Stomach (tissue), 8 donors: ENCODE measurements at regions not wholly inside any gene's neighbourhood (a gene's known extent, or its start where the extent isn't known, plus 50 kb on each side); places are given as distances from the start of the nearest gene placed in this dataset.

Experiments used
- DNase-seq, 2 donors: peaks; one replicate each; pipeline versions ENCODE4 v3.0.0 to v3.0.0-alpha.2; 2013 to 2019
- H3K27ac ChIP-seq, 5 donors: fragments of 200-600 bp in 4 of 5; sonication (generic) in 4 of 5; one replicate each; pipeline ENCODE4 v1.5.1; 2013 to 2019; ENCODE audit warnings: mild to moderate bottlenecking in 1 of 5, moderate library complexity in 1 of 5
- H3K27me3 ChIP-seq, 3 donors: fragments of 200-600 bp; sonication (generic); one replicate each; pipeline ENCODE4 v1.5.1; 2017 to 2019; ENCODE audit warnings: mixed run types in 1 of 3
- H3K36me3 ChIP-seq, 4 donors: fragments of 200-600 bp; sonication (generic); 1 replicate in 3 of 4; 2 replicates in 1 of 4; pipeline ENCODE4 v1.5.1; 2016 to 2019
- H3K4me1 ChIP-seq, 4 donors: fragments of 200-600 bp; sonication (generic); one replicate each; pipeline ENCODE4 v1.5.1; 2016 to 2019
- H3K4me3 ChIP-seq, 4 donors: fragments of 200-600 bp; sonication (generic) in 3 of 4; one replicate each; pipeline ENCODE4 v1.5.1; 2016 to 2019; ENCODE audit warnings: mild to moderate bottlenecking in 1 of 4
- H3K9me3 ChIP-seq, 4 donors: fragments of 200-600 bp; sonication (generic); one replicate each; pipeline ENCODE4 v1.5.1; 2016 to 2019
- EP300 ChIP-seq: sonication (generic); formaldehyde crosslinking; IDR thresholded peaks from one replicate; pipeline ENCODE4 v1.6.1; 2017; ENCODE audit warnings: antibody characterized with exemption
- POLR2A ChIP-seq, 4 donors: fragments of 450-650 bp; IDR thresholded peaks; one replicate each; pipeline ENCODE4 v1.6.1; 2016; ENCODE audit warnings: antibody characterized with exemption in 4 of 4, control low read depth in 2 of 4, mild to moderate bottlenecking in 1 of 4, moderate library complexity in 1 of 4
- POLR2AphosphoS5 ChIP-seq, 3 donors: sonication (generic); formaldehyde crosslinking; IDR thresholded peaks; one replicate each; pipeline ENCODE4 v1.6.1; 2016; ENCODE audit warnings: antibody characterized with exemption in 3 of 3
- WGBS, 5 donors: extraction: QIAGEN DNeasy Blood & Tissue Kit in 3 of 5; methylation state at CpG; one replicate each; pipeline versions ENCODE4 v1.1.5 to v1.1.7; 2013 to 2018; 5-methylcytosine and 5-hydroxymethylcytosine counted together
- intact Hi-C: fragments of 100-400 bp; cut with DNase I; formaldehyde crosslinking; loops from one replicate; pipeline ENCODE4 v1.15.1; 2023; ENCODE audit warnings: low total_unique reads
- TF ChIP-seq, protein P1 (sequence below), 7 experiments: fragments of 450-650 bp in 4 of 7; fragments of 200-600 bp in 3 of 7; sonication (generic) in 3 of 7; IDR thresholded peaks; one replicate each; pipeline ENCODE4 v1.5.1; 2016 to 2019; ENCODE audit warnings: antibody characterized with exemption in 7 of 7, control low read depth in 2 of 7, mild to moderate bottlenecking in 1 of 7
- donor health status: healthy with polysubstance abuse.
- donor health status: Bipolar disorder and iron deficiency.
- donor health status: healthy.

DNA sequence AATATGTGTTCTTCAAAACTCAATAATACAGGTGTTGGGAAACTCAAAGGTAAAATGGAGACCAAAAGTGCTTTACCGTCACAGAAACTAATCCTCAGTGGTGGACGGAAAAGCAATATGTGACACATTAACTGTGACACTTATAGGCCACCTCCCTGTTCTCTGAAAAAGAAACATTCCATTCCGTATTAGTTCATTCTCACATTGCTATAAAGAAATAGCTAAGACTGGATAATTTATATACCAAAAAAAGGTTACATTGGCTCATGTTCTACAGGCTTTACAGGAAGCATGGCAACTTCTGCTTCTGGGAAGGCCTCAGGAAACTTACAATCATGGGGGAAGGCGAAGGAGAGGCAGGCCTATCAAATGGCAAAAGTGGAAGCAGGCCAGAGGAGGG lies 435.3 kb upstream of the HTR2A start:
- H3K27me3 ChIP-seq = no peaks in the 10 kb centered on the region
- no peaks in the 10 kb centered on the region for H3K9me3 ChIP-seq
- no peak overlapping the region for H3K4me3 ChIP-seq
- no peaks in the 10 kb centered on the region for H3K36me3 ChIP-seq
- H3K4me1 ChIP-seq = peaks cover 0 to 6% (median 0%) of the 10 kb centered on the region in 4 donors
- 68 to 91% (median 78%) methylated on average over 4 of the region's 4 CpGs for WGBS, 5 donors
- peak in 1 of 2 donors; percentile 10 for DNase-seq
- peak overlapping the region in 1 of 5 donors; percentile 49 for H3K27ac ChIP-seq
- intact Hi-C loops = no loop called here
- TF ChIP-seq, protein P1, sequence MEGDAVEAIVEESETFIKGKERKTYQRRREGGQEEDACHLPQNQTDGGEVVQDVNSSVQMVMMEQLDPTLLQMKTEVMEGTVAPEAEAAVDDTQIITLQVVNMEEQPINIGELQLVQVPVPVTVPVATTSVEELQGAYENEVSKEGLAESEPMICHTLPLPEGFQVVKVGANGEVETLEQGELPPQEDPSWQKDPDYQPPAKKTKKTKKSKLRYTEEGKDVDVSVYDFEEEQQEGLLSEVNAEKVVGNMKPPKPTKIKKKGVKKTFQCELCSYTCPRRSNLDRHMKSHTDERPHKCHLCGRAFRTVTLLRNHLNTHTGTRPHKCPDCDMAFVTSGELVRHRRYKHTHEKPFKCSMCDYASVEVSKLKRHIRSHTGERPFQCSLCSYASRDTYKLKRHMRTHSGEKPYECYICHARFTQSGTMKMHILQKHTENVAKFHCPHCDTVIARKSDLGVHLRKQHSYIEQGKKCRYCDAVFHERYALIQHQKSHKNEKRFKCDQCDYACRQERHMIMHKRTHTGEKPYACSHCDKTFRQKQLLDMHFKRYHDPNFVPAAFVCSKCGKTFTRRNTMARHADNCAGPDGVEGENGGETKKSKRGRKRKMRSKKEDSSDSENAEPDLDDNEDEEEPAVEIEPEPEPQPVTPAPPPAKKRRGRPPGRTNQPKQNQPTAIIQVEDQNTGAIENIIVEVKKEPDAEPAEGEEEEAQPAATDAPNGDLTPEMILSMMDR (IDR thresholded peaks at IDR 0.05) = no peak
- no peak for TF ChIP-seq EP300
- TF ChIP-seq POLR2AphosphoS5 (IDR thresholded peaks at IDR 0.05) = no peak
- no peak for TF ChIP-seq POLR2A (IDR thresholded peaks at IDR 0.05)

DNA sequence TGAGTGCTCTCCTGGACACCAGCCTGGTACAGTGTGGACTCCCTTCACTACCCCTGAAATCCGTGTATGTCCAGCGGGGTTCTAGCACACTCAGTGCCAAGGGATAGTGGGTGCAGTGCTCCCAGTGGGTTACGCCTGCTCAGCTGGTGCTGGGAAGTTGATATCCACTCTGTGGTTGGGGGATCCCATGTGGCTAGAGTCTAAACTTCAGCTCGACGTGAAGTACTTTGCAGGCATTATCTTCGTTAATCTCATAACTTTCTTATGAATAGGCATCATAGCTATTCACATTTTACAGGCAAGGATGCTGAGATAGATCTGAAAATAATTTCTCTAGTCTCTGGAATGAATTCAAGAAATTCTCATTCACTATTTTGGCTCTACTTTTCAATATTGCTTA lies 433.2 kb upstream of the HTR2A start:
- no peak for DNase-seq
- intact Hi-C loops = no loop called here
- Histone ChIP-seq H3K4me1 (peaks cover 0 to 6% (median 0%) of the 10 kb centered on the region in 4 donors), H3K36me3 (no peaks in the 10 kb centered on the region), H3K9me3 (no peaks in the 10 kb centered on the region), H3K27ac (no peak overlapping the region), H3K4me3 (no peak overlapping the region), H3K27me3 (no peaks in the 10 kb centered on the region)
- no peak for TF ChIP-seq POLR2AphosphoS5 (IDR thresholded peaks at IDR 0.05)
- TF ChIP-seq, protein P1 (IDR thresholded peaks at IDR 0.05) = no peak
- TF ChIP-seq POLR2A (IDR thresholded peaks at IDR 0.05) = no peak
- TF ChIP-seq EP300 = no peak
- WGBS, 5 donors = 84 to 92% (median 88%) methylated on average over 6 of the region's 6 CpGs

DNA sequence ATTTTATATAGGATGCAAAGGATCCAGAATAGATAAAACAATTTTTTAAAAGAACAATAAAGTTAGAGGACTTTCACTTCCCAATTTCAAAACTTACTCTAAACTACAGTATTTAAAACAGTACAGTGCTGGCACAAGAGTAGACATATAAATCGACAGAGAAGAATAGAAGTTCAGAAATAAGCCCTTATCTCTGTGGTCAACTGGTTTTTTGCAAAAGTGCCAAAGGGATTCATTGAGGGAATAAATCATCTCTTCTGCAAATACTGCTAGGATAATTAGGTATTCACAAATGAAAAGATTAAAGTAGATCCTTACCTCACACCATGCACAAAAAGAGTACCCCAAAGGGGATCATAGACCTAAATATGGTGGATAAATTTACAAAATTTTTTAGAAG lies 431.0 kb upstream of the HTR2A start:
- Histone ChIP-seq H3K4me1 (no peaks in the 10 kb centered on the region), H3K36me3 (no peaks in the 10 kb centered on the region), H3K4me3 (no peak overlapping the region), H3K27ac (no peak overlapping the region), H3K9me3 (no peaks in the 10 kb centered on the region), H3K27me3 (no peaks in the 10 kb centered on the region)
- no peak for DNase-seq
- TF ChIP-seq EP300 (no peak), POLR2A (IDR thresholded peaks at IDR 0.05) (no peak), POLR2AphosphoS5 (IDR thresholded peaks at IDR 0.05) (no peak)
- TF ChIP-seq, protein P1 (IDR thresholded peaks at IDR 0.05) = no peak
- intact Hi-C loops = no loop called here
- WGBS, 5 donors = 66 to 83% (median 71%) methylated on average over 1 of the region's 1 CpG

DNA sequence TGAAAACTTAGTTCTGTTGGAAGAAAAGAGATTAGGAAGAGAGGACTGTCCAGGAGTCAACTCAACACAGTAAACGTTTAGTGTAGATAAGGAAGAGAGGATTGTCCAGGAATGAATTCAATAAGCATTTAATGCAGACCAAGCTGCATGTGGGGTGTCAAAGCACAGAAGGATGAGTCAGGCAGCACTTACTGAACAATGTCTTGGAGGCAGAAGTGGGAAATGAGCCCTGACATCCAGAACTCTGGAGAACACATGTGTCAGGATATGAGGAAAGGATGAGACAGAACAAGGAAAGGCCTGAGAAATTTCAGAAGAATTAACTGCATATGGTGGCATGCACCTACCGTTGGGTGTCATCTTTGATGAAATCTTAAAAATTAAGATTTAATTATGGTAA lies 429.2 kb upstream of the HTR2A start:
- TF ChIP-seq, protein P1 (IDR thresholded peaks at IDR 0.05) = no peak
- no peak for TF ChIP-seq POLR2AphosphoS5 (IDR thresholded peaks at IDR 0.05)
- no peak for TF ChIP-seq EP300
- no peak for TF ChIP-seq POLR2A (IDR thresholded peaks at IDR 0.05)
- DNase-seq = no peak
- WGBS, 5 donors = 53 to 67% (median 60%) methylated on average over 2 of the region's 2 CpGs

More for the DNA sequence above, 429.2 kb upstream of the HTR2A start:
- Histone ChIP-seq H3K4me3 (no peak overlapping the region), H3K4me1 (no peaks in the 10 kb centered on the region), H3K27ac (no peak overlapping the region), H3K36me3 (no peaks in the 10 kb centered on the region), H3K9me3 (no peaks in the 10 kb centered on the region), H3K27me3 (no peaks in the 10 kb centered on the region)
- intact Hi-C loops = no loop called here
